GM18517 (cell line): ENCODE measurements at regions not wholly inside any gene's neighbourhood (a gene's known extent, or its start where the extent isn't known, plus 50 kb on each side); places are given as distances from the start of the nearest gene placed in this dataset.
"Not testable (repeated sequence)": the region's sequence is repeated elsewhere in the genome, so short reads cannot be mapped to it uniquely, and the experiment has no call there.

ENCODE experiments used
- ATAC-seq: cut with Tn5 transposase; IDR thresholded peaks from one replicate; pipeline ENCODE4 v1.9.1; 2021; ENCODE audit warnings: mild to moderate bottlenecking, moderate library complexity; ENCODE audit not compliant: unreplicated experiment

DNA sequence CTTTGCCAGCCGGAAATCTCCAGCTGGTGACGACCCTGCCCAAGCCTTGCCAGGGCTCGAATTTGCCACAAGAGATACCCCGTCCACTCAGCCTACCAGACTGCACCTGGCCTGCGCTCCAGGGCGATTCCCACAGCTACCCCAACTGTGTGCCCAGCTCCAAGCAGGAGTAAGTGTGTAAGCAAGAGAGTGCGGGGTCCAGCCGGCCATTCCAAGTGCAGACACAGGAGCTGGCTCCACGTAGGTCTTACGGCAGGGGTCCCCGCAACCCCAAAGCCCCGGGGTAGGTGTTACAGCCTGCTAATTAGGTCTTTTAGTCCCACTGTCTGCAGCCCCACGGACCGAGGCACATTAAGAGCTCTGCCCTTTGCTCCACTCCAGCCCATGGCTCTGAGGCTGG, 1305.2 kb downstream of the ARAP2 start:
- no peak for ATAC-seq

DNA sequence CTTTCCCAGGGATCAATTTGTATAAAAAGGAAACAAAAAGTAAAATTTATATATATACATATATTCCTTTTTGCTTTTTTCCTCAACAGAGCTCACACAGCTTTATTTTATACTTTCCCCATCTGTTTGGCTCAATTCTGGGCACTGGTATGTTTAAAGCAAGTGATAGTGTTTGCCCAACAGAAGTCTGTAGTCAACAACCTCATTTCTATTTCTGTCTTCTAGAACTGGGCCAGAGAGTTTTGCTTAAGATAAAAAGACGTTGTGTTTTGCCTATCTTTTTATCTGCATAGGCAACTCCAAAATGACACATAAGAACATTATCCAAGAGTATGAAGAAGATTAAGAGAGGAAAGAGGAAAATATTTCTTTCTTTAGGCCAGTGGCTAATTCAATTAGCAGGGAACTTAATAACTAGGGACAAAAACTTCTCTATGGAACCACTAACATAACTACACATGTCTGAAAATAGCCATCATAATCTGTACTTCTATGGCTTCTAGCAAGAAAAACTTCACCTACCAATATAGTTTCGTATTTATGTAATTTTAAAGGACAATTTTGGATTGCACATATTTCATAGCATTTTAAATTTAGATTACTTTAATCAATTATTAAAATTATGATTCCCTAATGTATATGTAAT, 1300.5 kb downstream of the ARAP2 start:
- ATAC-seq, result no peak

DNA sequence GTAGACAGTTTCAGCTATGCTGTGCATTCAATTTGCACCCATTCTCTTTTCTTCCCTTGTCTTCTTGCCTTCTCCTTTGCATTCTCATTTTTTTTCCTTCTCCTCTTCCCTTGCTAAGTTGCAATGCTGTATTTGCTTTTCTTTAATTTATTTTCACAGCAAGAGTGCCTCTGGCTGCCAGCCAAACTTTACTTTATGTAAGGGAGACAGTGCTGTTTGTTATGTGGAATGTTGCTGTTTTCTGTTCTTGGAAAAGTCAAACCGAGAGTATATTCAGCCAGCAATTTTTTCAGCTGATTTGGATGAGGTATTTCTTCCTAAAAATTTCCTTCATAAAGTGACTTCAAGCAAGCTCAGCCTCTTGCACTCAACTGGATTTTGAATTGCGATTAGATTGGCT, 1293.4 kb downstream of the ARAP2 start:
- no peak for ATAC-seq

DNA sequence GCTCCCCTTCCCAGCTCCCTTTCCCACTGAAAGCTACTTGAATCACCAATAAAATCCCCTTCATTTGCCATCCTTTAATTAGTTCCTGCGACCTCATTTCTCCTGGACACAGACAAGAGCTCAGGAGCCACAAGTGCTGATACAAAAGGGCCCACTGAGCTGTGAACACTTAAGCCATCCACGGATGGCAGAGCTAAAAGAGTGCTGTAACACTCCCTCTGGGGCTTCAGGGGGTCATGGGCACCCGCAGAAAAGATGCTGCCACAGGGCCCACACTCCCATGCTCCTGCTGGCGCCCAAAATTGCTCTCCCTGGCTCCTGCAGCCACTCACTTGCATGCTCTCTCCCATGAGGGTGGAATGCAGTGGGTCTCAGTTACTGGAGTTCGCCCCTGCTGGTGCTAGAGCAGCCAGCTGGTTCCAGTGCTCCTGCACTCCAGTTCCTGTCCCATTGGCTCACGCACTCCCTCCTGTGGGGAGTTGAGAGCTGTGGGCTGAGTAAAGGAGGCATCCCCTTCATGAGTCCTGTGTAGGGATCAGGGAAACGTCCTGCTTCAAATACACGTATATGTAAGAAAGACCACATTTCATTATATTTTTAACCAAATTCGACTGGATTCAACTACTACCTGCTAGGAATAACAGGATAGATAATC, 1291.0 kb downstream of the ARAP2 start:
- ATAC-seq, result no peak

DNA sequence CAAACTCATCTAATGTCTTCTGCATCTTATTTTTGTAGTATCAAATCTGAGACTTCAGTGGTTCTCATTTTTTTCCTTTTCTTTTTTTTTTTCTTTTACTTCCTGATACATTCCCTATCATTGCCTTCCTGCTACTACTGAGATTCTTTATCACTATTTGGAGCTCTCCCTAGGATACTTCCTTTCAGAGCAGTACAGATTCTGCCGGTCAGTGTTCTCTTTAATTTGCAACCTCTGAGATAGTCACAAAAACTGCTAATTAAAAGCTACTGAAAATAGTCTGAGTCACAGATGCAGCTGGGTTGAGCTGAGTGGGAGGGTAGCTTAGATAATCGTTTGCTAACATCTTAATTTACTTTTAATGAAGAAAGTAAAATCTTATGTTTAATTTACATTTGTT, 1279.7 kb downstream of the ARAP2 start:
- no peak for ATAC-seq

DNA sequence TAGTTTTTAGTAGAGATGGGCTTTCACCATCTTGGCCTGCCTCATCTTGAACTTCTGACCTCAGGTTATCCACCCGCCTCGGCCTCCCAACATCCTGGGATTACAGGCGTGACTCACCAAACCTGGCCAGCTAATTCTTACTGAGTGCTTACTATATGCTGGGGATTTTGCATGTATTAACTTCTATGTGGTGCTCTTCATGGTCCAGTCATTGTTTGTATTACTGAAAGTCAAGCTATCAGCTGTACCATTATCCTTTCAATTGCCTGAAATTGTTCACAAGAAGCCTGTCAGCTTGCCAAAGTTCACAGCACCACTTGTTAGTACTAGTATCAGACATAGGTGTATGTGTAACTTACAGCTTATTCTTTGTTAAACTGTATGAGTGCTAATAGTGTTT, 1272.1 kb downstream of the ARAP2 start:
- ATAC-seq, result no peak

DNA sequence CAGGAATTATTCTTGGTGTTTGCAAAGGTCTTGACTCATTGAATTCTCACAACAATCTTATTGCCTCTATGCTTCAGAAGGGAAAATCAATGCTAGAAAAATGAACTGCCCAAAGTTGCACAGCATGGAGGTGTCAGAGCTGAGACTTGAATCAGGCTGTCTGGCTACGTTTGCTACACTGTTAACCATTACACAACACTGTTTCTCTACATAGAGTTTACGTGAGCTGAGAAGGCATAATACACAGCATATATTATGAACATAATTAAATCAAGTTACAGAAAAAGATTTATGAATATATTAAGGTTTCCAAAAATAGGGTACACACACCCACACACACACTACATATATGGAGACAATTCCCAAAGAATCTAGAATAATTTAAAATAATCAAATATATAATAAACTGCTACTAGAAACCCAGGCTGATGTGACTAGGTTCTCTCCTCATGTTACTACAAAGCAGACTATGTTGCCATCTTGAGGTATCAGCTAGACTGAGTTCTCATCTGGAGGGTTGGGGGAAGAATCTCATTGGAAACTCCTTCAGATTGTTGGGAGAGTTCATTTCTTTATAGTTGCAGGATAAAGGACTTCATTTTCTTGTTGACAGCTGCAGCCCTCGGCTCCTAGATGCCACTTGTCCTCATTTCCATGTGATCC, 1270.5 kb downstream of the ARAP2 start:
- ATAC-seq, result no peak

DNA sequence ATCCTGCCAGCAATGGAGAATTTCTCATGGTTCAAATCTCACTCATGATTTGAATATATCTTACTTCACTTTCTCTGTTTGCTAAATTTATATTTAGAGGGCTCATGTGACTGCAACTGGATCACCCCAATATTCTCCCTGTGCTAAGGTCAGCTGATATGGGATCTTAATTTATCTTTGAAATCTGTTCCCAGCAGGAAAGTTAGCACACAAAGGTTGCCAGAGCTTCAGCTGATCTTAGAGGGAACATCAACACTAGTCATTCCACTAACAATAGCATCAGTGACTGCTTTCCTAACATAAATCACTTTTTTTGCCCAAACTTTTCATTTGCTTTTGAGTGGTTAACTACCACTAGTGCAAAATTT, 1270.0 kb downstream of the ARAP2 start:
- no peak for ATAC-seq

DNA sequence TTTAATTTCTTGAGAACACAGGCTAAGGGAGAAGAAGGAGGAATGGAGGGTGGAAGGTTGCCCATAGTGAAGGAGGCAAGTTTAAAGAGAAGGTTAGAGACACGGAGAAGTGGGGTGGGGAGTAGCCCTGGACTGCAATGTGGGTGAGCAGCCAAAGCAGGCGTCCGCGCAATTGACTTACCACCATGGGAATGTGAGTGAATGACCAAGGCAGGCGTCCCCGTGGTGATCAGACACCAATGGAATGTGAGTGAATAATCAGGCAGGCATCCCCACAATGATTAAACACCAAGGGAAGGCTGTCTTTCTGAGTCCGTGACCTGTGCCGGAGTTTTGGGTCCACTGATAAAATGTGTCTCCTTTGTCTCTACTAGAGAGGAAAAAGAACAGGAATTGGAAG, 1223.1 kb downstream of the ARAP2 start:
- ATAC-seq, result not testable (repeated sequence)

DNA sequence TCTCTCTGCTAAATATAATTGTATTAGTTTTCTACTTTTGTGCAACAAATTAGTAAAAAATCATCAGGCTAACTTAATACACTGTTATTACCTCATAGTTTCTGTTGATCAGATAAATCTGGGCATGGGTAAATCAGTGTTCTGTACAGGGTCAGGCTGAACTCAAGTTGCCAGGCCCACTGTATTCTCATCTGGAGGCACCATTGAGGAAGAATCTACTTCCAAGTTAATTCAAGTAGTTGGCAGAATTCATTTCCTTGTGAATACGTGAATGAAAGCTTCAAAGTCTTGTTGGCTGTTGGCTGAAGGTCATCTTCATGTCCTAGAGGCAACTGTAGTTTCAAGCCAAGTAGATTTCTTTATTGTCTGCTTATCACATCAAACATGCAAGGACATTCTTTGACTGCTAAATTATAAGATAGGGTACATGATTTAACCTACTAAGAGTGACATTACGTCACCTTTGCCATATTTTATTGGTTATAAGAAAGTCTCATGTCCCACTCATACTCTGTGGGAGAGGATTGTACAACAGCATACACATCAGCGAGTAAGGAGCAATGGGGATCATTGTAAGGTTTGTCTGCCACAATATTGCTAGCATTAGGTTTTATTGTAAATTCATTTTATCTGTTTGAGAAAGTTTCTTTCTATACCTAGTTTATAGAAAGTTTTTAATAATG, 1219.0 kb downstream of the ARAP2 start:
- ATAC-seq, result no peak

DNA sequence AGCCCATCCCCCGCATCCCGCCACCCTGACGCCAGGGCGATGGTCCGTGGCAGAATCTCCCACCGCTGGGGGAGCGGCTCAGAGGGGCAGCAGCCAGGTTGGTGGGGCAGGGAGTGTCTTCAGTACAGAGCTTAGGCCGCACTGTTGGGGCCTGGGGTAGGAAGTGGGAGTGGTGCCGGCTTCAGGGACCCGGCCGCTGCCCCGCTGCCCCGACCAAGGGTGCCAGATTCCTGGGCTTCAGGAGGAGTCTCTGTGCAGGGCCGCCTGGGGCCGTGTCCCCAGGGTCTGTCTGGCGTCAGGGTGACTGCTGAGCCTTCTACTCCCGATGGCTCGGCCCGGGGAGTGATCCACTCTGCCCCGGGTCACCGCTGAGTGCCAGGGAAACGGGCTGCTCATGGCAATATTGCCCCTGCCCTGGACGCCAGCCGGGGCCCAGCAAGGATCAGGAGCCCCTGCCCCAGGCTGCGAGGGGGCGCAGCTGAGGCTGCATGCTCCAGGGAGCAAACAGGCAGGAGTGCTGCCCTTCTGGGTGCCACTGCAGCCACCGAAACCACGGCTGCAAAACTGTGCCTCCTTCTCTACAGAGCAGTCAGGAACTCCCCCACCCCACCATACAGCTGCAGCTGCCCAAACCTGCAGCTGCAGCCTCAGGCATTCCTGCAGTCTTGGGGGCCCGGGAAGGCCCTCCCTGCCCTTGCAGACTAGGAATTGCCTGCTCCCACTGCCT, 1206.1 kb downstream of the ARAP2 start:
- no peak for ATAC-seq

DNA sequence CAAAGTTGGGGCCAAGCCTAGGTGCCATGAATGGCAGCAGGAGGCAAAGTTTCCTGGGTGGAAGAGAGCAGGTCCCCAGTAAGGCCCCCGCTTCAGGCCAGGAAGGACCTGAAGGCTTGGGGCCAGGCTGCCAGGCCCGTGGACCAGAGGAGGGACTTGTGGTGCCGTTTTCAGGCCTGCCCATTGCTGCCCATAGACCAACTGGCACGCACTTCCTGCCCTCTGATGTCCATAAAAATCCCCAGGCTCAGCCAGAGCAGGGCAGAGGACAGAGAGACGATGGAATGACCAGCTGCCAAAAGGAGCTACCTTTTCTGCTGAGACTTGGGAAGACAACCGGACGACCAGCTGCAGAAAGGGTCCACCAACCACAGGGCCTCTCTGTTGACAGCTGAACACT, 1205.5 kb downstream of the ARAP2 start:
- no peak for ATAC-seq

DNA sequence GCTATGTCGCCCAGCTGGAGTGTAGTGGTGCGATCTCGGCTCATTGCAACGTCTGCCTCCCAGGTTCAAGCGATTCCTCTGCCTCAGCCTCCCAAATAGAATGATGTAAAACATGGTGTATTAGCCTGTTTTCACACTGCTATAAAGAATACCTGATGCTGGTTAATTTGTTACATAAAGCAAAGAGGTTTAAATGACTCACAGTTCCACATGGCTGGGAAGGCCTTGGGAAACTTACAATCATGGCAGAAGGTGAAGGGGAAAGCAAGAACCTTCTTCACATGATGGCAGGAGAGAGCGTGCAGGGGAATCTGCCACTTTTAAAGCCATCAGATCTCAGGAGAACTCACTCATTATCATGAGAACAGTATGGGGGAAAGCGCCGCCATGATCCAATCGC, 1191.8 kb downstream of the ARAP2 start:
- no peak for ATAC-seq

DNA sequence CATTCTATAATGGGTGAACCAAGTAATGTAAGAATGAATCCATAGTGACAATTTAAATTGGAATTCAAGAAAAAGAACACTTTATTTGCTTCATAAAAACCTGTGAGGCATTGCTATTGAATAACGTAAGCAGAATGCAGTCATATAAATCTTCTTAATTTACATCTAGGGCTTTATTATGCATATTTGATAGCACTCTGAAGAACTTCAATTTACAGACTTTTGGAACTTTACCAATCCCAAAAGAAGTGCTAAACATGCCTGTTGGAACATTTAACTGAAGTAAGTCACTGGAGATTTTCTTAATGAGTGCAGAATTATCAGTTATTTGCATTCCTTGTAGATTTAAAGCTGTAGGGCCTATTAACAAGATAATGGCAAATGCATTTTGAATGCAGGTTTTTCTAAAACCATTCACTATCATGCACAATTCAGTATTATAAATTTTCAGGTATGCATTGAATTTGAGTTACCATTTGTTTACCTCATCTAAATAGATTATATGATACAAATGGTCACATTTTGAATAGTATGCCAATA, 1181.2 kb downstream of the ARAP2 start:
- ATAC-seq, result no peak

DNA sequence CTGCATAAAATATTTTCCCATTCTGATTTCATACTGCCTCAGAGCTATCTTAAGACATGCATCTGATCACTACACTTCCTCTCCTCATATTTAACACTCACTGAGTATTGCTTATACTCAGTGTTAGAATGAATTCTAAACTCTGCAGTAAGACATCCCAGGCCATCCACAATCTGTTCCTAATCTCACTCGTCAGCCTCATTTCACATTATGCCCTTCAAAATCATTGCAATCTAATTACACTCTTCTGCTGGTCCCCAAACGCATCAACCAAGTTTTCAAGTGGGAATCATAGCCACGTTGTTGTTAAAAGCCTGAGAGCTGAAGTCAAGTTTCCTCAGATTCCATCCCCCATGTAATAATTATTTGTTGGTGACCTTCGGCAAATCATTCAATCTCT, 1177.9 kb downstream of the ARAP2 start:
- no peak for ATAC-seq

DNA sequence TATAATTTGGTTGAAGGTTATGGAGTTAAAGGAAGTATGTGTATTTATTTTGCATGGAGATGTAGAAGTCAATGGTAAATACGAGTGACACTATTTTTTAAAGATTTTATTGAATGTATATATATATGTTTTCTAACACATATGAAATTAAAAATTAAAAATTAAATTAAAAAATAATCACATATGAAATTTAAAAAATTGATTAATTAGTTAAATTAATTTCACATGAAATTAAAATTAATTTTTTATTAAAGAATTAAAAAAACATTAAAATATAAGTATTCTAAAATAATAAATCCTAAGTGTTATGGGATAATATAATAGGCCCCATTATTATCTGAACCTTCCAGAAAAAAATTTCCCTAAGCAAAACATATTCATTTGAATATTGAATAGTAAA, 1163.5 kb downstream of the ARAP2 start:
- no peak for ATAC-seq

DNA sequence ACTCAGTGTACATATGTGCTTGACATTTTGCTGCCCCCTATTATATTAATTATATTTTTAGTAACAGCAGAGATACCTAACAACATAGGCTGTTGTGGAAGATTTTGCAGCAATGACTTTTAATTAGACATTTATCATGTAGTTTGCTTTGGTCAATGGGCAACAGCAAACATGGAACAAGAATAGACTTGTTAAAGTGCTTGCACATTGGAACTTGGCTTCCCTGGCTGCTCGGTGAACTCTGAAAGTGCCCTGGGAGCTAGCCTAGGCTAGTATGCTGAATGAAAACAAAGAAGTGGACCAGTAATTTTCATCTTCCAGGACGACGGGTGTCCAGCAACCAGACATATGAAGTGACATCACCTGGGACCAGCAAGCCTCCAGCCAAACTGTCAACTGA, 1157.1 kb downstream of the ARAP2 start:
- no peak for ATAC-seq

DNA sequence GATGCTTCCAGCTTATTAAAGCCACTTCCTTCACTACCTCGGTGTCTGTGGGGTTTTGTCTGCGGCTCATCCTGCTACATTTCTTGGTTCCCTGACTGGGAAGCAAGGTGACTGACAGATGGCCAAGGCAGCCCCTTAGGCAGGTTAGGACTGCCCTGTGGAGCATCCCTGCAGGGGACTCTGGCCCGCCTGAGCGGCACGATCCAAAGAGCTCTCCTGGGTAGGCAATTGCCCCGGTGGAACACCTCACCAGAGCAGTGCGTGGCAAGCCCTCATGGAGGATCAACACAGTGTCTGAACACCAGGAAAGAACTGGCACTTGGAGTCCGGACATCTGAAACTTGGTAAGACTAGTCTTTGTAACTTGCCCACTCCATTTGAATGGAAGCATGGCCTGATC, 1143.4 kb downstream of the ARAP2 start:
- no peak for ATAC-seq

DNA sequence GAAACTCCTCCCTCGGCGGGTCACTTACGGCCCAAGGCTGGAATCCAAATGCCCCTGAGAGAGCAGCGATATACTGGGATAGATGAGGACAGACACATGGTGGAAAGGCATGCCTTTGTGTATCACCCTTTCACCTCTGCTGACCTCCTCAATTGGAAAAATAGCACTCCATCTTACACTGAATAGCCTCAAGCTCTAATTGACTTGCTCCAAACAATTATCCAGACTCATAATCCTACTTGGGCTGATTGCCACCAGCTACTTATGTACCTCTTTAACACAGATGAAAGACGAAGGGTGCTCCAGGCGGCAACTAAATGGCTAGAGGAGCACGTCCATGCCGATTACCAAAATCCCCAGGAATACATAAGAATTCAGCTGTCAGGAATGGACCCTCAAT, 1142.2 kb downstream of the ARAP2 start:
- no peak for ATAC-seq

DNA sequence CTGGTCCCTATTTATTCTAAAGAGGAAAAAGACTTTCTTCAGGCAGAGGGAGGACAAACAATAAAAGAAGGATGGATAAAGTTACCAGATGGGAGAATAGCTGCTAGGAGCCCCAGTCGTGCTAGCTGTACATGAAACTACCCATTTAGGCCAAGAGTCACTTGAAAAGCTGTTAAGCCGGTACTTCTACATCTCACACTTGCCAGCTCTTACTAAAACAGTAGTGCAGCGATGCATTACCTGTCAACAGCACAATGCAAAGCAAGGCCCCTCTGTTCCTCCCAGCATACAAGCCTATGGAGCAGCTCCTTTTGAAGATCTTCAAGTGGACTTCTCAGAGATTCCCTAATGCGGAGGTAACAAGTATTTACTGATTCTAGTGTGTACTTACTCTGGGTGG, 1138.8 kb downstream of the ARAP2 start:
- ATAC-seq, result no peak

DNA sequence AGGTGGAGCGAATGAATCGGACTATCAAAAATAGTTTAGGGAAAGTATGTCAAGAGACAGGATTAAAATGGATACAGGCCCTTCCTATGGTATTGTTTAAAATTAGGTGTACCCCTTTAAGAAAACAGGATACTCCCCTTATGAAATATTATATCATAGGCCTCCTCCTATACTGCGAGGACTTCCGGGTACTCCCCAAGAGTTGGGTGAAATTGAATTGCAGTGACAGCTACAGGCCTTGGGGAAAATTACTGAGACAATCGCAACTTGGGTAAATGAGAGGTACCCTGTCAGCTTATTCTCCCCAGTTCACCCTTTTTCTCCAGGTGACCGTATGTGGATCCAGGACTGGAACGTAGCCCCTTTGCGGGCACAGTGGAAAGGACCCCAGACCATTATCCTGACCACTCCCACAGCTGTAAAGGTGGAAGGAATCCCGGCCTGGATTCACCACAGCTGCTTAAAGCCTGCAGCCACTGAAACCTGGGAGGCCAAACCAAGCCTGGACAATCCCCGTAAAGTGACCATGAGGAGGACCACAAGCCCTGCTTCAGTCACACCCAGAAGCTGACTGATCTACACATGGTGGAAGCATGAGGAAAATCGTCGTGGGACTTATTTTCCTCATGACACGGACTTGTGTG, 1138.1 kb downstream of the ARAP2 start:
- no peak for ATAC-seq
